HG03064 (cell line): ENCODE measurements at regions not wholly inside any gene's neighbourhood (a gene's known extent, or its start where the extent isn't known, plus 50 kb on each side); places are given as distances from the start of the nearest gene placed in this dataset.
A peak's percentile ranks its signal among the peaks of the same experiment; 100 is the strongest.
"Not testable (repeated sequence)": the region's sequence is repeated elsewhere in the genome, so short reads cannot be mapped to it uniquely, and the experiment has no call there.

ENCODE experiments used
- ATAC-seq: cut with Tn5 transposase; IDR thresholded peaks from one replicate; pipeline ENCODE4 v1.9.1; 2021; ENCODE audit warnings: low read depth; ENCODE audit not compliant: unreplicated experiment

- not testable (repeated sequence) for ATAC-seq
Observed at GRCh38 chr3:144023543-144023942, 51.9 kb downstream of the DIPK2A start.

- ATAC-seq = peak; percentile 84
Observed at GRCh38 chr3:144028798-144029411, 57.3 kb downstream of the DIPK2A start.

- no peak for ATAC-seq
Observed at GRCh38 chr3:144029769-144030168, 58.1 kb downstream of the DIPK2A start.

GRCh38 chr3:144031938-144032337, 60.3 kb downstream of the DIPK2A start:
- no peak for ATAC-seq

GRCh38 chr3:144032531-144033239, 61.1 kb downstream of the DIPK2A start:
- peak; percentile 74 for ATAC-seq

GRCh38 chr3:144033240-144033589, 61.6 kb downstream of the DIPK2A start:
- ATAC-seq = no peak

- ATAC-seq = no peak
Observed at GRCh38 chr3:144033863-144034262, 62.2 kb downstream of the DIPK2A start.

GRCh38 chr3:144034715-144035290, 63.2 kb downstream of the DIPK2A start:
- no peak for ATAC-seq

GRCh38 chr3:144036498-144036897, 64.9 kb downstream of the DIPK2A start:
- no peak for ATAC-seq

GRCh38 chr3:144039661-144040060, 68.0 kb downstream of the DIPK2A start:
- ATAC-seq = no peak

GRCh38 chr3:144041960-144042556, 70.4 kb downstream of the DIPK2A start:
- no peak for ATAC-seq

GRCh38 chr3:144045766-144046165, 74.1 kb downstream of the DIPK2A start:
- ATAC-seq = no peak

GRCh38 chr3:144049374-144049773, 77.8 kb downstream of the DIPK2A start:
- no peak for ATAC-seq

GRCh38 chr3:144051211-144051610, 79.6 kb downstream of the DIPK2A start:
- ATAC-seq = no peak

GRCh38 chr3:144052275-144052674, 80.7 kb downstream of the DIPK2A start:
- ATAC-seq = no peak

GRCh38 chr3:144053121-144053520, 81.5 kb downstream of the DIPK2A start:
- no peak for ATAC-seq

- no peak for ATAC-seq
Observed at GRCh38 chr3:144054766-144055165, 83.1 kb downstream of the DIPK2A start.

- no peak for ATAC-seq
Observed at GRCh38 chr3:144055604-144056003, 84.0 kb downstream of the DIPK2A start.

- ATAC-seq = no peak
Observed at GRCh38 chr3:144058713-144059112, 87.1 kb downstream of the DIPK2A start.

GRCh38 chr3:144059481-144059880, 87.9 kb downstream of the DIPK2A start:
- ATAC-seq = no peak

GRCh38 chr3:144060881-144061280, 89.3 kb downstream of the DIPK2A start:
- ATAC-seq = no peak

GRCh38 chr3:144063306-144063705, 91.7 kb downstream of the DIPK2A start:
- no peak for ATAC-seq
